MCF 10A (cell line): ENCODE measurements at regions not wholly inside any gene's neighbourhood (a gene's known extent, or its start where the extent isn't known, plus 50 kb on each side); places are given as distances from the start of the nearest gene placed in this dataset.

Experiments
- BruUV-seq: library from RNA; stranded (reverse); fragments of 400-500 nt; replicated peaks from 2 replicates; lab custom pipeline; 2021; lab: Mats Ljungman, UMichigan
- CTCF ChIA-PET: fragments of 300-600 bp; sonication (Branson Sonifier 250); formaldehyde crosslinking; extraction: SDS; loops from one replicate; lab custom pipeline; 2021; ENCODE audit warnings: antibody characterized with exemption, inconsistent platforms; lab: Yijun Ruan, JAX
- POLR2A ChIA-PET: fragments of 300-600, 350-650 bp; sonication (Branson Sonifier 250); formaldehyde crosslinking; extraction: SDS; loops from one replicate; lab custom pipeline; 2020; ENCODE audit warnings: antibody characterized with exemption, inconsistent platforms; lab: Yijun Ruan, JAX
- DNase-seq: peaks from one replicate; pipeline ENCODE4 v3.0.0-alpha.2; 2018; ENCODE audit not compliant: unreplicated experiment
- H3K27ac Mint-ChIP-seq: one replicate; pipeline ENCODE4 v1.8.0; 2022; ENCODE audit warnings: mild to moderate bottlenecking, low read depth, mixed read lengths; ENCODE audit not compliant: unreplicated experiment
- H3K27me3 Mint-ChIP-seq: one replicate; pipeline ENCODE4 v1.8.0; 2022; ENCODE audit warnings: mixed read lengths; ENCODE audit not compliant: insufficient read depth, unreplicated experiment
- H3K36me3 Mint-ChIP-seq: one replicate; pipeline ENCODE4 v1.8.0; 2022; ENCODE audit warnings: mild to moderate bottlenecking, moderate library complexity, mixed read lengths; ENCODE audit not compliant: insufficient read depth, unreplicated experiment
- H3K4me1 Mint-ChIP-seq: one replicate; pipeline ENCODE4 v1.8.0; 2022; ENCODE audit warnings: mixed read lengths; ENCODE audit not compliant: insufficient read depth, unreplicated experiment
- H3K4me3 Mint-ChIP-seq: one replicate; pipeline ENCODE4 v1.8.0; 2022; ENCODE audit warnings: mild to moderate bottlenecking, moderate library complexity, mixed read lengths; ENCODE audit not compliant: unreplicated experiment
- H3K9me3 Mint-ChIP-seq: one replicate; pipeline ENCODE4 v1.8.0; 2022; ENCODE audit warnings: mixed read lengths; ENCODE audit not compliant: unreplicated experiment
- CTCF ChIP-seq: fragments of 200-600 bp; IDR thresholded peaks from one replicate; pipeline ENCODE4 v1.8.0; 2022; ENCODE audit warnings: antibody characterized with exemption, mild to moderate bottlenecking; ENCODE audit not compliant: unreplicated experiment
- intact Hi-C: fragments of 100-400 bp; cut with micrococcal nuclease; formaldehyde crosslinking; loops from 2 replicates; pipeline ENCODE4 v1.14.1; 2022

GRCh38 chr7:97285348-97285747 lies 167.8 kb downstream of the SDHAF3 start:
- BruUV-seq: no TSS peak
- CTCF ChIA-PET: interaction anchor here (0.6 kb wide), 1 partner anchor 9 kb away, joined by 3 read pairs; no protein-coding TSS in a partner anchor
- no peaks in the 10 kb centered on the region for H3K4me1 Mint-ChIP-seq
- H3K27me3 Mint-ChIP-seq: peaks cover 42% of the 10 kb centered on the region
- POLR2A ChIA-PET: no interaction called here
- TF ChIP-seq CTCF: no peak
- no peaks in the 10 kb centered on the region for H3K36me3 Mint-ChIP-seq
- no peak for DNase-seq
- H3K9me3 Mint-ChIP-seq: no peaks in the 10 kb centered on the region
- H3K27ac Mint-ChIP-seq: no peak overlapping the region
- no peak overlapping the region for H3K4me3 Mint-ChIP-seq
- intact Hi-C loops: no loop called here

GRCh38 chr7:97293031-97293430 lies 175.5 kb downstream of the SDHAF3 start:
- H3K4me1 Mint-ChIP-seq: no peaks in the 10 kb centered on the region
- H3K4me3 Mint-ChIP-seq: no peak overlapping the region
- intact Hi-C loops: no loop called here
- H3K27me3 Mint-ChIP-seq: peaks cover 18% of the 10 kb centered on the region
- no peak for TF ChIP-seq CTCF
- CTCF ChIA-PET: no interaction called here
- DNase-seq: no peak
- H3K9me3 Mint-ChIP-seq: no peaks in the 10 kb centered on the region
- BruUV-seq: no TSS peak
- no peak overlapping the region for H3K27ac Mint-ChIP-seq
- no peaks in the 10 kb centered on the region for H3K36me3 Mint-ChIP-seq
- POLR2A ChIA-PET: no interaction called here

GRCh38 chr7:97298561-97298960 lies 181.1 kb downstream of the SDHAF3 start:
- ChIA-PET POLR2A (no interaction called here), CTCF (no interaction called here)
- Mint-ChIP-seq H3K9me3 (no peaks in the 10 kb centered on the region), H3K4me3 (no peak overlapping the region), H3K27ac (no peak overlapping the region), H3K36me3 (no peaks in the 10 kb centered on the region), H3K4me1 (no peaks in the 10 kb centered on the region), H3K27me3 (peaks cover 3% of the 10 kb centered on the region)
- TF ChIP-seq CTCF: no peak
- no peak for DNase-seq
- no TSS peak for BruUV-seq
- intact Hi-C loops: no loop called here

- intact Hi-C loops: no loop called here
These were observed 188.1 kb downstream of the SDHAF3 start for GRCh38 chr7:97305589-97305988.

More at GRCh38 chr7:97305589-97305988, 188.1 kb downstream of the SDHAF3 start:
- ChIA-PET CTCF (no interaction called here), POLR2A (no interaction called here)
- no TSS peak for BruUV-seq
- no peak overlapping the region for H3K4me3 Mint-ChIP-seq
- peaks cover 11% of the 10 kb centered on the region for H3K27me3 Mint-ChIP-seq
- H3K4me1 Mint-ChIP-seq: no peaks in the 10 kb centered on the region
- no peaks in the 10 kb centered on the region for H3K9me3 Mint-ChIP-seq
- H3K27ac Mint-ChIP-seq: no peak overlapping the region
- no peak for TF ChIP-seq CTCF
- no peaks in the 10 kb centered on the region for H3K36me3 Mint-ChIP-seq
- no peak for DNase-seq
